AG10803 (cell line): ENCODE measurements at regions not wholly inside any gene's neighbourhood (a gene's known extent, or its start where the extent isn't known, plus 50 kb on each side); places are given as distances from the start of the nearest gene placed in this dataset.

ENCODE experiments used
- DNase-seq: peaks from one replicate; pipeline ENCODE4 v3.0.0; 2010; ENCODE audit warnings: low read depth
- H3K4me3 ChIP-seq: 2 replicates; pipeline ENCODE4 v1.5.1; 2011; ENCODE audit warnings: mild to moderate bottlenecking, low read length, control low read depth
- CTCF ChIP-seq: conservative IDR thresholded peaks from 2 replicates; pipeline ENCODE4 v1.5.1; 2011; ENCODE audit warnings: mild to moderate bottlenecking, low read length, control low read depth, inconsistent platforms

GRCh38 chrX:39866229-39866628 lies 231.5 kb downstream of the BCOR start:
- DNase-seq: no peak
- H3K4me3 ChIP-seq: no peak overlapping the region
- no peak for TF ChIP-seq CTCF

- DNase-seq: no peak
- H3K4me3 ChIP-seq: no peak overlapping the region
- TF ChIP-seq CTCF: no peak
Observed at GRCh38 chrX:39869846-39870601, 227.7 kb downstream of the BCOR start.

GRCh38 chrX:39871648-39872047 lies 226.1 kb downstream of the BCOR start:
- no peak for TF ChIP-seq CTCF
- H3K4me3 ChIP-seq: no peak overlapping the region

GRCh38 chrX:39873117-39873516 lies 224.6 kb downstream of the BCOR start:
- TF ChIP-seq CTCF: no peak
- H3K4me3 ChIP-seq: no peak overlapping the region
- no peak for DNase-seq

More at GRCh38 chrX:39871648-39872047, 226.1 kb downstream of the BCOR start:
- no peak for DNase-seq

GRCh38 chrX:39874202-39874816 lies 223.4 kb downstream of the BCOR start:
- no peak for DNase-seq
- TF ChIP-seq CTCF: no peak
- H3K4me3 ChIP-seq: no peak overlapping the region

GRCh38 chrX:39875834-39876628 lies 221.7 kb downstream of the BCOR start:
- no peak for TF ChIP-seq CTCF
- DNase-seq: no peak

More at GRCh38 chrX:39875834-39876628, 221.7 kb downstream of the BCOR start:
- no peak overlapping the region for H3K4me3 ChIP-seq
